ENCODE measurements at regions not wholly inside any gene's neighbourhood (a gene's known extent, or its start where the extent isn't known, plus 50 kb on each side); places are given as distances from the start of the nearest gene placed in this dataset.

DNA sequence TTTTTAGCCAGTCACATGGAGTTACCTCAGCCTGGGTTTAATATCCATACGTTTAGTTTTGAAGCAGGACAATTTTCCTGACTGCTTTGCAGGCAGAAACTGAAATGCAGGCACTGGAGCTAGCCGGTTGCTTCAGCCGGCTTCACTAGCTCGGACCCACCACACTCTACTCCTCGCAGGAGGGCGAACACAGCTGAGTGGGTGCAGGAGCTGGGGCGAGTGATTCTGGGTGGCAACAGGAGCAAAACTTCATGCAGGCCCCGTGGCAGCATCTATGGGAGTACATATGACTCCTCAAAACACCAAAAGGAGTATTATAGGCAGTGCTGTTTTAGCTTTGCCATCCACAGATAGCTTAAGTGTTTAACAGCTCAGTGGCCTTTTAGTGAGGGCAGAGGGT, 1211.8 kb upstream of the NUDT12 start:
- TF ChIP-seq, protein P1, sequence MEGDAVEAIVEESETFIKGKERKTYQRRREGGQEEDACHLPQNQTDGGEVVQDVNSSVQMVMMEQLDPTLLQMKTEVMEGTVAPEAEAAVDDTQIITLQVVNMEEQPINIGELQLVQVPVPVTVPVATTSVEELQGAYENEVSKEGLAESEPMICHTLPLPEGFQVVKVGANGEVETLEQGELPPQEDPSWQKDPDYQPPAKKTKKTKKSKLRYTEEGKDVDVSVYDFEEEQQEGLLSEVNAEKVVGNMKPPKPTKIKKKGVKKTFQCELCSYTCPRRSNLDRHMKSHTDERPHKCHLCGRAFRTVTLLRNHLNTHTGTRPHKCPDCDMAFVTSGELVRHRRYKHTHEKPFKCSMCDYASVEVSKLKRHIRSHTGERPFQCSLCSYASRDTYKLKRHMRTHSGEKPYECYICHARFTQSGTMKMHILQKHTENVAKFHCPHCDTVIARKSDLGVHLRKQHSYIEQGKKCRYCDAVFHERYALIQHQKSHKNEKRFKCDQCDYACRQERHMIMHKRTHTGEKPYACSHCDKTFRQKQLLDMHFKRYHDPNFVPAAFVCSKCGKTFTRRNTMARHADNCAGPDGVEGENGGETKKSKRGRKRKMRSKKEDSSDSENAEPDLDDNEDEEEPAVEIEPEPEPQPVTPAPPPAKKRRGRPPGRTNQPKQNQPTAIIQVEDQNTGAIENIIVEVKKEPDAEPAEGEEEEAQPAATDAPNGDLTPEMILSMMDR (IDR thresholded peaks at IDR 0.05) = no peak
- no peak for TF ChIP-seq POLR2A (IDR thresholded peaks at IDR 0.05)
